Stomach (tissue), 4 donors: ENCODE measurements at regions not wholly inside any gene's neighbourhood (a gene's known extent, or its start where the extent isn't known, plus 50 kb on each side); places are given as distances from the start of the nearest gene placed in this dataset.

ENCODE experiments used
- CTCF ChIP-seq, 7 experiments: fragments of 450-650 bp in 4 of 7; fragments of 200-600 bp in 3 of 7; sonication (generic) in 3 of 7; IDR thresholded peaks; one replicate each; pipeline ENCODE4 v1.5.1; 2016 to 2019; ENCODE audit warnings: antibody characterized with exemption in 7 of 7, control low read depth in 2 of 7, mild to moderate bottlenecking in 1 of 7
- POLR2A ChIP-seq, 4 donors: fragments of 450-650 bp; IDR thresholded peaks; one replicate each; pipeline ENCODE4 v1.6.1; 2016; ENCODE audit warnings: antibody characterized with exemption in 4 of 4, control low read depth in 2 of 4, mild to moderate bottlenecking in 1 of 4, moderate library complexity in 1 of 4

GRCh38 chr6:44737341-44737740, 349.8 kb downstream of the CDC5L start:
- TF ChIP-seq CTCF (IDR thresholded peaks at IDR 0.05), result no peak
- no peak for TF ChIP-seq POLR2A (IDR thresholded peaks at IDR 0.05)
